WI38 (cell line): ENCODE measurements at regions not wholly inside any gene's neighbourhood (a gene's known extent, or its start where the extent isn't known, plus 50 kb on each side); places are given as distances from the start of the nearest gene placed in this dataset.
A peak's percentile ranks its signal among the peaks of the same experiment; 100 is the strongest.
"Not testable (repeated sequence)": the region's sequence is repeated elsewhere in the genome, so short reads cannot be mapped to it uniquely, and the experiment has no call there.

Source experiments
- H3K4me3 ChIP-seq: 2 replicates; pipeline ENCODE4 v1.5.1; 2011; ENCODE audit warnings: low read depth, mild to moderate bottlenecking, control low read depth, low read length
- TF ChIP-seq, protein P1 (sequence below): IDR thresholded peaks from 2 replicates; pipeline ENCODE4 v1.5.1; 2012; ENCODE audit warnings: low read depth, mild to moderate bottlenecking, control low read depth, low read length

DNA sequence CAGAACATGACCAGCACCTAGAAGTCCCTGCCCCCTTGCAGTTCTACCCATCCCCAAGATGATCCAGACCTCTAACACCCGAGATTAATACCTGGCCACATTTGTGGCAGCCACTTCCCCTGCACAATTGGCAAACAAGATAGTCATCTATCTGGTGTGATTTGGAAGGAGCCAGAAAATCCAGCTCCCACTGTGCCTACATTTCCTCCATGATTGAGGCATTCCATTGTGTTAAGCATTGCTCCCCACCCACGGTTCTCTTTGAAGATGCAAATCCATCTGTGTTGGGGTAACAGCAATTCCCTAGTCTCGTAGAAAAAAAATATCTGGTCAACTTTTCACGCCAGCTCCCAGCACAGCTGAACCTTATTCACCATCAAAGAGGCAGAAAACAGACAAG, 405.0 kb downstream of the BCOR start:
- TF ChIP-seq, protein P1, sequence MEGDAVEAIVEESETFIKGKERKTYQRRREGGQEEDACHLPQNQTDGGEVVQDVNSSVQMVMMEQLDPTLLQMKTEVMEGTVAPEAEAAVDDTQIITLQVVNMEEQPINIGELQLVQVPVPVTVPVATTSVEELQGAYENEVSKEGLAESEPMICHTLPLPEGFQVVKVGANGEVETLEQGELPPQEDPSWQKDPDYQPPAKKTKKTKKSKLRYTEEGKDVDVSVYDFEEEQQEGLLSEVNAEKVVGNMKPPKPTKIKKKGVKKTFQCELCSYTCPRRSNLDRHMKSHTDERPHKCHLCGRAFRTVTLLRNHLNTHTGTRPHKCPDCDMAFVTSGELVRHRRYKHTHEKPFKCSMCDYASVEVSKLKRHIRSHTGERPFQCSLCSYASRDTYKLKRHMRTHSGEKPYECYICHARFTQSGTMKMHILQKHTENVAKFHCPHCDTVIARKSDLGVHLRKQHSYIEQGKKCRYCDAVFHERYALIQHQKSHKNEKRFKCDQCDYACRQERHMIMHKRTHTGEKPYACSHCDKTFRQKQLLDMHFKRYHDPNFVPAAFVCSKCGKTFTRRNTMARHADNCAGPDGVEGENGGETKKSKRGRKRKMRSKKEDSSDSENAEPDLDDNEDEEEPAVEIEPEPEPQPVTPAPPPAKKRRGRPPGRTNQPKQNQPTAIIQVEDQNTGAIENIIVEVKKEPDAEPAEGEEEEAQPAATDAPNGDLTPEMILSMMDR, result no peak
- H3K4me3 ChIP-seq, result no peak overlapping the region

DNA sequence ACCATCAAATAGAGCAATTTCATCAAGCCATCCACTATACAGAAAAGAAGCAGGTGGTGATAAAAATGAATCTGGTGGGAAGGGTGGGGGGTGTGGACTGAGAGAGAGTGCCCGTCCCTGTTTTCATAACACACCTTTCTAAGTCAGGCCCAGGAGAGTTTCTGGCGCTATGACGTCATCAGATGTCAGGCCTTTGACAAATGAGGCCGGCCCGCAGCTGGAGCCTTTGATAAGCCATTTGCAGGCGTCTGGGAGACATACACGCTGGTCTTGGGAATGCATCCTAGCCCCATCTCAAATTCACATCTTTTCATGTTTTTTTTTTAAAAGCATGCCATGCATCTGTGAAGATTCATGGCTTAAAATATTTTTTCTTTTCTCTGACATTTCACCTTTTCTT, 404.5 kb downstream of the BCOR start:
- no peak overlapping the region for H3K4me3 ChIP-seq
- TF ChIP-seq, protein P1, result no peak

DNA sequence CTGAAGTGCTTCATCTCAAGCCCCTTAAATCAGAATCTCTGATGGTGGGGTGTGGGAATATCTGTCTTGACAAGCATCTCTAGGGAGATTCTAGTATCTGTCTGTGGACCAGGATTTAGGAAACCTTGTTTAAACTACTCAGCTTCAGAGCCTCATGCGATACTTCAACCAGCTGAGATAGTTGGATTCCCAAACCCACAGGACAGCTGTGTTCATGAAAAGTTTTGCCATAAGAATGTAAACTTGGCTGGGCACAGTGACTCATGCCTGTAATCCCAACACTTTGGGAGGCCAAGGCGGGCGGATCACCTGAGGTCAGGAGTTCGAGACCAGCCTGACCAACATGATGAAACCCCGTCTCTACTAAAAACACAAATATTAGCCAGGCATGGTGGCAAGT, 395.1 kb downstream of the BCOR start:
- H3K4me3 ChIP-seq, result not testable (repeated sequence)

DNA sequence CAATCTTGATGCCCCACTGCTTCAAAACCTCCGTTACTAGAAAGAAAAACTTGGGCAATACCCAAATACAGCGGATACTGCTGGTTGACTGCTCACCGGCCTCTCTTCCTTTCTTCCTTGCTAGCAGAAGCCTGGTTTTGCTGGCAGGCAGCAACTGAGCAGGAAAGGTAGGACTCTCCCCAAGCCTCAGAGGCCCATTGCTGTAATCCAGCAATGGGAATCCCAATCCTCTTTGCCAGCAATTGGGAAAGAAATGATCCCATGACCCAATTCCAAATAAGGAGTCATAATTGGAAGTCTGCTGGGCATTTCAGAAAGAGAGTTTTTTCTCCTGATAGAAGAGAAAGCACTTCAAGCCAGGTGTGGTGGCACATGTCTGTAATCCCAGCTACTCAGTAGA, 394.5 kb downstream of the BCOR start:
- TF ChIP-seq, protein P1, result no peak
- no peak overlapping the region for H3K4me3 ChIP-seq

DNA sequence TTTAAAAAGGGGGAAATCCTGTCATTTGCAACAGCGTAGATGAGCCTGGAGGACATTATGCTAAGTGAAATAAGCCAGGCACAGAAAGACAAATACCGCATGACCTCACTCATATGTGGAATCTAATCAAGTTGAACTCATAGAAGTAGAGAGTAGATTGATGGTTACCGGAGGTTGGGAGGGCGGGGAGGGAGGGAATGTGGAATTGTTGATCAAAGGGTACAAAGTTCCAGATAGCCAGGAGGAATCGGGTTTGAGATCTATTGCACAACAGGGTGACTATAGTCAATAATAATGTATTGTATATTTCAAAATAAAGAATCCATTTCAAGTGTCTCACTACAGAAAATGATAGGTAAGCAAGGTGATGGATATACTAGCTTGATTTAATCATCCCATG, 393.2 kb downstream of the BCOR start:
- H3K4me3 ChIP-seq, result no peak overlapping the region
- TF ChIP-seq, protein P1, result no peak

DNA sequence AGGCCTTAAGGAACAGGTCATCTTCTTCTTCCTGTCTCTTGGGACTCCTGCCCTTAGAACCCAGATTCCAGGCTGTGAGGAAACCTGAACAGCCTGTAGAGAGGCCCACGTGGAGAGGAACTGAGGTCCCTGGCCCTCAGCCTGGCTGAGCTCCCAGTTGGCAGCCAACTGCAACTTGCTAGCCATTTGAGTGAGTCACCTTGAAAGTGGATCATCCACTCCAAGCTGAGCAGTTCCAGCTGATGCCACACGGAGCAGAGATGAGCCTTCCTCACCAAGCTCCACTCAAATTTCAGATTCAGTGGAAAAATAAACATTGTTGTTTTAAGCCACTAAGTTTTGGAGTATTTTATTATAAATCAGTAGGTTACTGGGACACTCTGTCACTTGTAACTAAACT, 392.5 kb downstream of the BCOR start:
- TF ChIP-seq, protein P1, result peak; percentile 36; the same call in 1 of the 2 replicates
- H3K4me3 ChIP-seq, result no peak overlapping the region

DNA sequence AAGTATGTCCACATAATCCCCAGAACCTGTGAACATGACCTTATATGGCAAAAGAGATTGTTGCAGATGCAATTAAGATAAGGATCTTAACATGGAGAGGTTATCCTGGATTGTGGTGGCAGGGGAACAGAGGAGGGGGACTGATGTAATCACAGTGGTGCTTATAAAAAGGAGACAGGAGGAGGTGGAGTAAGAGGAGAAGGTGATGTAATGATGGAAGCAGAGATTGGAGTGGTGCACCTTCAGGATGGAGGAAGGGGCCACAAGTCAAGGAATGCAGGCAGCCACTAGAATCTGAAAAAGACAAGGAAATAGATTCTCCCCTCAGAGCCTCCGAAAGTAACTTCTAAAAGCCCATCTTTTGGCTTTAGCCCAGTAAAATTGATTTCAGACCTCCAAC, 388.4 kb downstream of the BCOR start:
- no peak overlapping the region for H3K4me3 ChIP-seq
- TF ChIP-seq, protein P1, result no peak

DNA sequence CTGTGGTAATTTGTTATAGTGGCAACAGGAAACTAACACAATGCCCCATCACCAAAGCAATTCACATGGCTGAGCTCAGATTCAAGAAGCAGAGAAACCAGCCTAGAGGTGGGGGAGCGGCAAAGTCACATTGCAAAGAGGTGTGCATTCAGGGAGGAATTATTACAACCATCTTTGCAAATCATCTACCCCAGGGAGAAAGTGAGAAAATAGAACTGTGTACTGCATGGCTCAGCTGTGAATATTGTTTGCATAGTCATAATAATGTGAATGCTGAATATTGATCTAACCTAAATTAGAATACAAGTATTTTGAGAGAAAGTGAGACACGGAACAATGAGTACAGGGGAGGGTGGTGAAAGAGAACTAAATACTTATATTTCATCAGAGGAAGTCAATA, 387.9 kb downstream of the BCOR start:
- TF ChIP-seq, protein P1, result no peak
- no peak overlapping the region for H3K4me3 ChIP-seq
